IMR-90 (cell line): ENCODE measurements at regions not wholly inside any gene's neighbourhood (a gene's known extent, or its start where the extent isn't known, plus 50 kb on each side); places are given as distances from the start of the nearest gene placed in this dataset.

Source experiments
- ATAC-seq: fragments of 200-7000 bp; cut with Tn5 transposase; 2 replicates; pipeline ENCODE4 v1.9.1; 2020; ENCODE audit warnings: low read depth, mild to moderate bottlenecking, moderate library complexity
- BruUV-seq: library from RNA; stranded (reverse); fragments of 400-500 nt; replicated peaks from 2 replicates; lab custom pipeline; 2021; lab: Mats Ljungman, UMichigan
- CTCF ChIA-PET: fragments of 300-600 bp; formaldehyde crosslinking; extraction: SDS; loops from one replicate; lab custom pipeline; 2021; ENCODE audit warnings: antibody characterized with exemption; lab: Yijun Ruan, JAX
- POLR2A ChIA-PET: fragments of 300-600 bp; sonication (Branson Sonifier 250); formaldehyde crosslinking; loops from one replicate; lab custom pipeline; 2022; ENCODE audit warnings: antibody characterized with exemption; ENCODE audit not compliant: unreplicated experiment; lab: Charles Lee
- DNase-seq: peaks from one replicate; pipeline ENCODE4 v3.0.0; 2013
- H2AFZ ChIP-seq: replicated peaks from 2 replicates; pipeline ENCODE3; 2013; ENCODE audit warnings: low read length, mild to moderate bottlenecking; ENCODE audit not compliant: poor library complexity
- H2AK5ac ChIP-seq: 2 replicates; pipeline ENCODE4 v1.6.1; 2013; ENCODE audit warnings: low read depth, low read length, inconsistent platforms
- H2AK9ac ChIP-seq: replicated peaks from 2 replicates; pipeline ENCODE3; 2013; ENCODE audit warnings: mild to moderate bottlenecking, low read depth, low read length, moderate library complexity; ENCODE audit not compliant: poor library complexity
- H2BK120ac ChIP-seq: 2 replicates; pipeline ENCODE4 v1.6.1; 2013; ENCODE audit warnings: low read depth, low read length, inconsistent platforms
- H2BK15ac ChIP-seq: 3 replicates; pipeline ENCODE4 v1.6.1; 2013; ENCODE audit warnings: low read depth, low read length, inconsistent platforms
- H2BK20ac ChIP-seq: 2 replicates; pipeline ENCODE4 v1.6.1; 2013; ENCODE audit warnings: low read depth, mild to moderate bottlenecking, inconsistent platforms, low read length, moderate library complexity
- H2BK5ac ChIP-seq: 2 replicates; pipeline ENCODE4 v1.6.1; 2013; ENCODE audit warnings: mild to moderate bottlenecking, low read depth, low read length, inconsistent platforms; ENCODE audit not compliant: poor library complexity, severe bottlenecking
- H3K14ac ChIP-seq: replicated peaks from 2 replicates; pipeline ENCODE4 v1.6.1; 2013; ENCODE audit warnings: low read depth, low read length, inconsistent platforms
- H3K18ac ChIP-seq: 2 replicates; pipeline ENCODE4 v1.6.1; 2013; ENCODE audit warnings: low read depth, low read length, control low read depth
- H3K23ac ChIP-seq: 2 replicates; pipeline ENCODE4 v1.6.1; 2013; ENCODE audit warnings: low read depth, low read length, inconsistent platforms
- H3K27ac ChIP-seq: 2 replicates; pipeline ENCODE4 v1.5.1; 2013; ENCODE audit warnings: mild to moderate bottlenecking, control low read depth, low read length; ENCODE audit not compliant: insufficient read depth
- H3K27me3 ChIP-seq: 2 replicates; pipeline ENCODE4 v1.6.1; 2013; ENCODE audit warnings: low read length; ENCODE audit not compliant: control insufficient read depth, insufficient read depth
- H3K36me3 ChIP-seq: 2 replicates; pipeline ENCODE4 v1.6.1; 2013; ENCODE audit warnings: low read length, mixed read lengths; ENCODE audit not compliant: control insufficient read depth, insufficient read depth
- H3K4ac ChIP-seq: 2 replicates; pipeline ENCODE4 v1.6.1; 2013; ENCODE audit warnings: low read depth, low read length, inconsistent platforms
- H3K4me1 ChIP-seq: 2 replicates; pipeline ENCODE4 v1.6.1; 2013; ENCODE audit warnings: low read length, mixed read lengths; ENCODE audit not compliant: control insufficient read depth, insufficient read depth
- H3K4me2 ChIP-seq: 2 replicates; pipeline ENCODE4 v1.6.1; 2013; ENCODE audit warnings: low read depth, mild to moderate bottlenecking, control low read depth, low read length, moderate library complexity
- H3K4me3 ChIP-seq: 2 replicates; pipeline ENCODE4 v1.5.1; 2013; ENCODE audit warnings: low read depth, mild to moderate bottlenecking, control low read depth, low read length, moderate library complexity; ENCODE audit not compliant: insufficient read depth
- H3K56ac ChIP-seq: 2 replicates; pipeline ENCODE4 v1.6.1; 2013; ENCODE audit warnings: low read length, inconsistent platforms; ENCODE audit not compliant: insufficient read depth; ENCODE audit errors: extremely low read depth
- H3K79me1 ChIP-seq, 2 experiments: 2 replicates each; pipeline ENCODE4 v1.6.1; 2013; ENCODE audit warnings: low read length in 2 of 2, inconsistent platforms in 1 of 2, low read depth in 1 of 2
- H3K9ac ChIP-seq: 2 replicates; pipeline ENCODE4 v1.6.1; 2013; ENCODE audit warnings: low read depth, low read length, control low read depth
- H3K9me1 ChIP-seq: 2 replicates; pipeline ENCODE4 v1.6.1; 2013; ENCODE audit warnings: low read length, inconsistent platforms; ENCODE audit not compliant: insufficient read depth
- H3K9me3 ChIP-seq: 2 replicates; pipeline ENCODE4 v1.6.1; 2013; ENCODE audit warnings: low read length; ENCODE audit not compliant: control insufficient read depth, insufficient read depth
- H4K20me1 ChIP-seq: 2 replicates; pipeline ENCODE4 v1.6.1; 2013; ENCODE audit warnings: low read length, inconsistent platforms; ENCODE audit not compliant: insufficient read depth
- H4K5ac ChIP-seq: 2 replicates; pipeline ENCODE4 v1.6.1; 2013; ENCODE audit warnings: mild to moderate bottlenecking, low read depth, low read length, control low read depth
- H4K8ac ChIP-seq, 2 experiments: 2 replicates each; pipeline ENCODE4 v1.6.1; 2013; ENCODE audit warnings: low read depth in 2 of 2, low read length in 2 of 2, control low read depth in 1 of 2, inconsistent platforms in 1 of 2
- H4K91ac ChIP-seq: 2 replicates; pipeline ENCODE4 v1.6.1; 2013; ENCODE audit warnings: low read depth, low read length, inconsistent platforms; ENCODE audit not compliant: insufficient read depth
- SMC3 ChIP-seq: fragments of 150-350 bp; IDR thresholded peaks from 2 replicates; pipeline ENCODE4 v1.6.1; 2016; ENCODE audit warnings: low read depth, mild to moderate bottlenecking, antibody characterized with exemption, low read length, moderate library complexity
- WGBS, 2 experiments: methylation state at CpG; one replicate each; pipeline versions ENCODE4 v1.1.5 to v1.1.7; 2013; ENCODE audit warnings: missing lambda C conversion rate in 2 of 2; ENCODE audit not compliant: insufficient read length in 1 of 2; ENCODE audit errors: extremely low coverage in 2 of 2; 5-methylcytosine and 5-hydroxymethylcytosine counted together
- dilution Hi-C: fragments of 300-500 bp; cut with HindIII; formaldehyde crosslinking; loops from one replicate; pipeline ENCODE4 v1.14.3; 2018; ENCODE audit warnings: low sequenced_read_pairs; ENCODE audit not compliant: unreplicated experiment
- in situ Hi-C: fragments of 300-500 bp; cut with MboI; formaldehyde crosslinking; loops from 3 replicates; pipeline ENCODE4 v1.14.3; 2019; ENCODE audit warnings: low sequenced_read_pairs, inconsistent platforms, mixed read lengths
- intact Hi-C: fragments of 100-400 bp; cut with micrococcal nuclease; formaldehyde crosslinking; loops from 2 replicates; pipeline ENCODE4 v1.10.0; 2022
- TF ChIP-seq, protein P1 (sequence below): conservative IDR thresholded peaks from 2 replicates; pipeline ENCODE4 v1.5.1; 2012; ENCODE audit warnings: mild to moderate bottlenecking, low read depth, low read length, improper control_type of control experiment
- TF ChIP-seq, protein P2 (sequence below): fragments of 150-350 bp; IDR thresholded peaks from 2 replicates; pipeline ENCODE4 v1.6.1; 2017; ENCODE audit warnings: mild to moderate bottlenecking, antibody characterized with exemption, low read length, low read depth

DNA sequence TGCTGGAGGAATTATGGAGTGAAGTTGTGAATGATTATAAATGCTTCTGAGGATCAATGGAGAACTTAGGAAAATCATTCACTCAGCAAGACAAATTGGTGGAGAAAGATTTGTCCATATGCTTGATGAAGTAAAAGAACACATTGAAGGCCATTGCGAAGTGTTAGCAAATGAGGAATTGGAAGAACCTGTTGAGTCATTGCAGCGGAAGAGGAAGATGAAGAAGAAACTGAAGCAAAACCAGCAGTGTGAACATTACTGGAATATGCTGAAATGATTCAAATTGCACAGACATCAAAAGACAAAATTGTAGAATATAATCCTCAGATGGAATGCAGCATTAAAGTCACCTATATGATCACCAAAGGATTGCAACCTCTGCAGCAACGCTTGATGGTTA is 168.1 kb downstream of the ADAMTS15 start:
- in situ Hi-C loops: no loop called here

More for the DNA sequence above, 168.1 kb downstream of the ADAMTS15 start:
- H2AK5ac ChIP-seq: no peak overlapping the region
- H3K9ac ChIP-seq: no peak overlapping the region
- peaks cover 3% of the 10 kb centered on the region for H3K9me3 ChIP-seq
- H2BK120ac ChIP-seq: no peak overlapping the region
- no peak overlapping the region for H2BK5ac ChIP-seq
- H4K5ac ChIP-seq: no peak overlapping the region
- H3K79me1 ChIP-seq: no peaks in the 10 kb centered on the region
- no peaks in the 10 kb centered on the region for H4K20me1 ChIP-seq
- H2BK15ac ChIP-seq: no peak overlapping the region
- TF ChIP-seq, protein P1, sequence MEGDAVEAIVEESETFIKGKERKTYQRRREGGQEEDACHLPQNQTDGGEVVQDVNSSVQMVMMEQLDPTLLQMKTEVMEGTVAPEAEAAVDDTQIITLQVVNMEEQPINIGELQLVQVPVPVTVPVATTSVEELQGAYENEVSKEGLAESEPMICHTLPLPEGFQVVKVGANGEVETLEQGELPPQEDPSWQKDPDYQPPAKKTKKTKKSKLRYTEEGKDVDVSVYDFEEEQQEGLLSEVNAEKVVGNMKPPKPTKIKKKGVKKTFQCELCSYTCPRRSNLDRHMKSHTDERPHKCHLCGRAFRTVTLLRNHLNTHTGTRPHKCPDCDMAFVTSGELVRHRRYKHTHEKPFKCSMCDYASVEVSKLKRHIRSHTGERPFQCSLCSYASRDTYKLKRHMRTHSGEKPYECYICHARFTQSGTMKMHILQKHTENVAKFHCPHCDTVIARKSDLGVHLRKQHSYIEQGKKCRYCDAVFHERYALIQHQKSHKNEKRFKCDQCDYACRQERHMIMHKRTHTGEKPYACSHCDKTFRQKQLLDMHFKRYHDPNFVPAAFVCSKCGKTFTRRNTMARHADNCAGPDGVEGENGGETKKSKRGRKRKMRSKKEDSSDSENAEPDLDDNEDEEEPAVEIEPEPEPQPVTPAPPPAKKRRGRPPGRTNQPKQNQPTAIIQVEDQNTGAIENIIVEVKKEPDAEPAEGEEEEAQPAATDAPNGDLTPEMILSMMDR: no peak
- no peak for TF ChIP-seq SMC3
- TF ChIP-seq, protein P2, sequence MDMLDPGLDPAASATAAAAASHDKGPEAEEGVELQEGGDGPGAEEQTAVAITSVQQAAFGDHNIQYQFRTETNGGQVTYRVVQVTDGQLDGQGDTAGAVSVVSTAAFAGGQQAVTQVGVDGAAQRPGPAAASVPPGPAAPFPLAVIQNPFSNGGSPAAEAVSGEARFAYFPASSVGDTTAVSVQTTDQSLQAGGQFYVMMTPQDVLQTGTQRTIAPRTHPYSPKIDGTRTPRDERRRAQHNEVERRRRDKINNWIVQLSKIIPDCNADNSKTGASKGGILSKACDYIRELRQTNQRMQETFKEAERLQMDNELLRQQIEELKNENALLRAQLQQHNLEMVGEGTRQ: no peak
- ChIA-PET CTCF (no interaction called here), POLR2A (no interaction called here)
- ATAC-seq (no peak), DNase-seq (no peak)
- H3K56ac ChIP-seq: no peak overlapping the region
- dilution Hi-C loops: no loop called here
- no peak overlapping the region for H3K4me2 ChIP-seq
- no TSS peak for BruUV-seq
- 100% methylated on average over 1 of the region's 3 CpGs; no CpG with 5 or more reads in 1 of the 2 experiments for WGBS, 2 experiments
- no peaks in the 10 kb centered on the region for H3K27me3 ChIP-seq
- H3K4me1 ChIP-seq: peaks cover 11% of the 10 kb centered on the region
- H3K23ac ChIP-seq: no peak overlapping the region
- H3K14ac ChIP-seq: no peak overlapping the region
- H3K36me3 ChIP-seq: no peaks in the 10 kb centered on the region
- H3K27ac ChIP-seq: no peak overlapping the region
- no peak overlapping the region for H4K8ac ChIP-seq
- no peak overlapping the region for H2AK9ac ChIP-seq
- no peak overlapping the region for H3K18ac ChIP-seq
- H2AFZ ChIP-seq: no peak overlapping the region
- no peak overlapping the region for H3K4me3 ChIP-seq
- peaks cover 11% of the 10 kb centered on the region for H3K9me1 ChIP-seq
- H2BK20ac ChIP-seq: no peak overlapping the region
- intact Hi-C loops: no loop called here
- no peak overlapping the region for H3K4ac ChIP-seq
- H4K91ac ChIP-seq: no peak overlapping the region
